ENCODE measurements at regions not wholly inside any gene's neighbourhood (a gene's known extent, or its start where the extent isn't known, plus 50 kb on each side); places are given as distances from the start of the nearest gene placed in this dataset.

GRCh38 chr15:81754078-81754477 lies 291.7 kb downstream of the MEX3B start:
- no peak overlapping the region for H3K18ac ChIP-seq (ENCODE audit: insufficient read length, low read depth, low read length)
- no peaks in the 10 kb centered on the region for H3K27me3 ChIP-seq (ENCODE audit: insufficient read depth, low read length)
- no peak for TF ChIP-seq CTCF (conservative IDR thresholded peaks at IDR 0.05)
- no peak overlapping the region for H2BK120ac ChIP-seq (ENCODE audit: low read depth, low read length, poor library complexity, severe bottlenecking)
- H2BK12ac ChIP-seq (ENCODE audit: insufficient read length, low read depth, low read length) = no peak overlapping the region
- no peaks in the 10 kb centered on the region for H3K23me2 ChIP-seq (ENCODE audit: insufficient read length, low read depth, low read length, poor library complexity, severe bottlenecking)
- H3K4me2 ChIP-seq (ENCODE audit: insufficient read depth, insufficient read length, low read length) = no peak overlapping the region
- H3K9me3 ChIP-seq (ENCODE audit: control insufficient read depth, low read depth, low read length) = no peaks in the 10 kb centered on the region
- WGBS (ENCODE audit: extremely low coverage, insufficient read length, low lambda C conversion rate) = no CpG with 5 or more reads among the region's 1 CpG
- H3K4ac ChIP-seq (ENCODE audit: low read depth, low read length) = no peak overlapping the region
- no peak overlapping the region for H3K9ac ChIP-seq (ENCODE audit: extremely low read depth, insufficient read length, low read length)
- no peak overlapping the region for H3K14ac ChIP-seq (ENCODE audit: insufficient read depth, low read length)
- no peak overlapping the region for H4K91ac ChIP-seq (ENCODE audit: insufficient read length, low read depth, low read length)
- H4K20me1 ChIP-seq (ENCODE audit: control insufficient read depth, insufficient read depth, insufficient read length) = no peaks in the 10 kb centered on the region
- H3K27ac Mint-ChIP-seq = peak overlapping the region in 1 of 3 experiments; percentile 6; a peak in 1 of 7 replicates
- no peak overlapping the region for H2BK20ac ChIP-seq (ENCODE audit: low read depth, low read length, poor library complexity, severe bottlenecking)
- no peaks in the 10 kb centered on the region for H3K9me3 Mint-ChIP-seq
- H3K4me1 ChIP-seq (ENCODE audit: insufficient read depth, low read length) = peaks cover 17% of the 10 kb centered on the region
- no peak overlapping the region for H3T11ph ChIP-seq (ENCODE audit: low read length)
- no peak overlapping the region for H2BK5ac ChIP-seq (ENCODE audit: insufficient read length, low read length)
- no peak overlapping the region for H2AFZ ChIP-seq (ENCODE audit: low read length)
- H3K4me3 Mint-ChIP-seq = no peak overlapping the region
- H3K27me3 Mint-ChIP-seq (ENCODE audit: low read depth) = no peaks in the 10 kb centered on the region
- H3K56ac ChIP-seq (ENCODE audit: insufficient read length, low read depth, low read length) = no peak overlapping the region
- H2AK5ac ChIP-seq (ENCODE audit: insufficient read length, low read length) = no peak overlapping the region
- H3K27ac ChIP-seq (ENCODE audit: insufficient read length, low read depth, low read length) = no peak overlapping the region
- no peak overlapping the region for H3K23ac ChIP-seq (ENCODE audit: insufficient read length, low read depth, low read length)
- H3K79me2 ChIP-seq (ENCODE audit: insufficient read depth, low read length) = no peaks in the 10 kb centered on the region
- peaks cover 48 to 51% of the 10 kb centered on the region in 2 experiments for H3K4me1 Mint-ChIP-seq
- H2BK15ac ChIP-seq (ENCODE audit: low read depth, low read length) = no peak overlapping the region
- H3K79me1 ChIP-seq (ENCODE audit: insufficient read depth, low read depth, low read length, poor library complexity, severe bottlenecking) = no peaks in the 10 kb centered on the region
- DNase-seq = no peak
- no peaks in the 10 kb centered on the region; a peak in 1 of 7 replicates for H3K36me3 Mint-ChIP-seq (ENCODE audit: insufficient read depth in 1 of 3, low read depth in 3 of 3)
- no peak overlapping the region for H4K8ac ChIP-seq (replicated peaks; ENCODE audit: insufficient read length, low read depth, low read length)
- H4K5ac ChIP-seq (ENCODE audit: insufficient read length, low read depth, low read length) = no peak overlapping the region

Data from H9 (cell line).